ENCODE measurements at regions not wholly inside any gene's neighbourhood (a gene's known extent, or its start where the extent isn't known, plus 50 kb on each side); places are given as distances from the start of the nearest gene placed in this dataset.

GRCh38 chr7:35581605-35582210 lies 113.2 kb downstream of the HERPUD2 start:
- Mint-ChIP-seq H3K4me3 (ENCODE audit: low read depth, unreplicated experiment) (no peak overlapping the region), H3K4me1 (ENCODE audit: low read depth, unreplicated experiment) (no peaks in the 10 kb centered on the region), H3K36me3 (ENCODE audit: insufficient read depth, unreplicated experiment) (no peaks in the 10 kb centered on the region), H3K27ac (ENCODE audit: unreplicated experiment) (no peak overlapping the region), H3K9me3 (ENCODE audit: low read depth, unreplicated experiment) (no peaks in the 10 kb centered on the region), H3K27me3 (ENCODE audit: unreplicated experiment) (peaks cover 51% of the 10 kb centered on the region)
- CTCF ChIA-PET: no interaction called here
- intact Hi-C loops (cut with micrococcal nuclease; ENCODE audit: unreplicated experiment): no loop called here
- TF ChIP-seq CTCF (IDR thresholded peaks at IDR 0.05; ENCODE audit: unreplicated experiment): no peak
- no TSS peak for BruUV-seq (replicated peaks)
- DNase-seq: no peak

GRCh38 chr7:35576031-35576573 lies 118.8 kb downstream of the HERPUD2 start:
- no peak for DNase-seq
- BruUV-seq (replicated peaks): no TSS peak
- Mint-ChIP-seq H3K9me3 (ENCODE audit: low read depth, unreplicated experiment) (no peaks in the 10 kb centered on the region), H3K4me1 (ENCODE audit: low read depth, unreplicated experiment) (no peaks in the 10 kb centered on the region), H3K4me3 (ENCODE audit: low read depth, unreplicated experiment) (no peak overlapping the region), H3K27ac (ENCODE audit: unreplicated experiment) (no peak overlapping the region), H3K27me3 (ENCODE audit: unreplicated experiment) (peaks cover 71% of the 10 kb centered on the region), H3K36me3 (ENCODE audit: insufficient read depth, unreplicated experiment) (no peaks in the 10 kb centered on the region)
- intact Hi-C loops (cut with micrococcal nuclease; ENCODE audit: unreplicated experiment): no loop called here
- CTCF ChIA-PET: no interaction called here
- no peak for TF ChIP-seq CTCF (IDR thresholded peaks at IDR 0.05; ENCODE audit: unreplicated experiment)

GRCh38 chr7:35571611-35572240 lies 123.2 kb downstream of the HERPUD2 start:
- TF ChIP-seq CTCF (IDR thresholded peaks at IDR 0.05; ENCODE audit: unreplicated experiment): no peak
- Mint-ChIP-seq H3K4me3 (ENCODE audit: low read depth, unreplicated experiment) (no peak overlapping the region), H3K27me3 (ENCODE audit: unreplicated experiment) (peaks cover 85% of the 10 kb centered on the region), H3K27ac (ENCODE audit: unreplicated experiment) (no peak overlapping the region), H3K4me1 (ENCODE audit: low read depth, unreplicated experiment) (no peaks in the 10 kb centered on the region), H3K9me3 (ENCODE audit: low read depth, unreplicated experiment) (no peaks in the 10 kb centered on the region), H3K36me3 (ENCODE audit: insufficient read depth, unreplicated experiment) (no peaks in the 10 kb centered on the region)
- CTCF ChIA-PET: no interaction called here
- intact Hi-C loops (cut with micrococcal nuclease; ENCODE audit: unreplicated experiment): no loop called here
- BruUV-seq (replicated peaks): no TSS peak
- DNase-seq: no peak

GRCh38 chr7:35570937-35571336 lies 124.0 kb downstream of the HERPUD2 start:
- H3K9me3 Mint-ChIP-seq (ENCODE audit: low read depth, unreplicated experiment): no peaks in the 10 kb centered on the region
- TF ChIP-seq CTCF (IDR thresholded peaks at IDR 0.05; ENCODE audit: unreplicated experiment): no peak
- H3K4me3 Mint-ChIP-seq (ENCODE audit: low read depth, unreplicated experiment): no peak overlapping the region
- no peak for DNase-seq
- no peak overlapping the region for H3K27ac Mint-ChIP-seq (ENCODE audit: unreplicated experiment)
- H3K27me3 Mint-ChIP-seq (ENCODE audit: unreplicated experiment): peaks cover 85% of the 10 kb centered on the region
- CTCF ChIA-PET: no interaction called here
- no TSS peak for BruUV-seq (replicated peaks)
- no peaks in the 10 kb centered on the region for H3K36me3 Mint-ChIP-seq (ENCODE audit: insufficient read depth, unreplicated experiment)
- H3K4me1 Mint-ChIP-seq (ENCODE audit: low read depth, unreplicated experiment): peaks cover 4% of the 10 kb centered on the region
- intact Hi-C loops (cut with micrococcal nuclease; ENCODE audit: unreplicated experiment): no loop called here
